ENCODE measurements at regions not wholly inside any gene's neighbourhood (a gene's known extent, or its start where the extent isn't known, plus 50 kb on each side); places are given as distances from the start of the nearest gene placed in this dataset.

- no peak overlapping the region for H3K4me3 ChIP-seq (ENCODE audit: low read depth, low read length)
- DNase-seq (ENCODE audit: low read depth), result no peak
- TF ChIP-seq CTCF (conservative IDR thresholded peaks at IDR 0.05; ENCODE audit: low read depth, low read length), result no peak
Observed at GRCh38 chr11:98549571-98549970, 471.2 kb upstream of the CNTN5 start.

DNA sequence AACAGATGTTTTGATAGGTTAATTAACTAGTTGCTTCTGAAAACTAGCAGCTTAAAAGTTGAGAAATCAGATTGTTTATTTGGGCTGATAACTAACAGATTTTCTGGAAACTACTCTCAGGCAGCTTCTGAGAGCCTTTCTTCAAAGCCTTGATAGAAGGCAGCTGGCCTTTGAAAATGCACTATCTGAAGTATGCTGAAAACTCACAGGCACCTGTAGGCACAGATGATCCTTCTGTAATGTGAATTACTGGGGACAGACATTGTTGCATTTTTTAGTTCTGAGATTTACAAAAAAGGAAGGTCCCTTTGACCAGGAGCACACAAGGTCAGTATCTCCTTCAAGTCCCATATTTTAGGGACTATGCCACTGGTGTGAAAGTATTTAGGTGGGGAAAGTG, 460.8 kb upstream of the CNTN5 start:
- no peak for TF ChIP-seq CTCF (conservative IDR thresholded peaks at IDR 0.05; ENCODE audit: low read depth, low read length)
- DNase-seq (ENCODE audit: low read depth), result no peak
- no peak overlapping the region for H3K4me3 ChIP-seq (ENCODE audit: low read depth, low read length)

GRCh38 chr11:98561252-98561651, 459.5 kb upstream of the CNTN5 start:
- DNase-seq (ENCODE audit: low read depth), result no peak
- no peak overlapping the region for H3K4me3 ChIP-seq (ENCODE audit: low read depth, low read length)
- TF ChIP-seq CTCF (conservative IDR thresholded peaks at IDR 0.05; ENCODE audit: low read depth, low read length), result no peak

GRCh38 chr11:98561877-98562395, 458.8 kb upstream of the CNTN5 start:
- no peak overlapping the region for H3K4me3 ChIP-seq (ENCODE audit: low read depth, low read length)
- DNase-seq (ENCODE audit: low read depth), result no peak
- TF ChIP-seq CTCF (conservative IDR thresholded peaks at IDR 0.05; ENCODE audit: low read depth, low read length), result no peak

GRCh38 chr11:98564233-98564632, 456.5 kb upstream of the CNTN5 start:
- no peak for TF ChIP-seq CTCF (conservative IDR thresholded peaks at IDR 0.05; ENCODE audit: low read depth, low read length)
- no peak overlapping the region for H3K4me3 ChIP-seq (ENCODE audit: low read depth, low read length)
- no peak for DNase-seq (ENCODE audit: low read depth)

- DNase-seq (ENCODE audit: low read depth), result no peak
- no peak overlapping the region for H3K4me3 ChIP-seq (ENCODE audit: low read depth, low read length)
- no peak for TF ChIP-seq CTCF (conservative IDR thresholded peaks at IDR 0.05; ENCODE audit: low read depth, low read length)
Observed at GRCh38 chr11:98564881-98565280, 455.9 kb upstream of the CNTN5 start.

DNA sequence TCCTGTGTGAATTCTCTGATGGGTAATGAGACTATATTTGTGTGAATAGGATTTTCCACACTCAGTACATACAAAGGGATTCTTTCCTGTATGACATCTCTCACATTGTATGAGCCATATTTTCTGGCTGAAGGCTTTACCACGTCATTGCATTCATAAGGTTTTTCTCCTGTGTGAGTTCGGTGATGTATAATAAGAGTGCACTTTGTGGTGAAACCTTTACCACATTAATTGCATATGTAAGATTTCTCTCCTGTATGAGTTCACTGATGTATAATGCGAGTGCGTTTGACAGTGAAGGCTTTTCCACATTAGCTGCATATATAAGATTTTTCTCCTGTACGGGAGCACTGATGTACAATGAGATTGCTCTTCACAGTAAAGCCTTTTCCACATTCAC, 455.4 kb upstream of the CNTN5 start:
- no peak overlapping the region for H3K4me3 ChIP-seq (ENCODE audit: low read depth, low read length)
- TF ChIP-seq CTCF (conservative IDR thresholded peaks at IDR 0.05; ENCODE audit: low read depth, low read length), result no peak
- no peak for DNase-seq (ENCODE audit: low read depth)
